PFSK-1 (cell line): ENCODE measurements at regions not wholly inside any gene's neighbourhood (a gene's known extent, or its start where the extent isn't known, plus 50 kb on each side); places are given as distances from the start of the nearest gene placed in this dataset.

ENCODE experiments used
- POLR2AphosphoS5 ChIP-seq: IDR thresholded peaks from 2 replicates; pipeline ENCODE4 v1.6.1; 2012; ENCODE audit warnings: low read depth, mild to moderate bottlenecking, control low read depth, low read length, moderate library complexity
- SIN3A ChIP-seq: IDR thresholded peaks from 2 replicates; pipeline ENCODE4 v1.6.1; 2012; ENCODE audit warnings: mild to moderate bottlenecking, low read length, moderate library complexity, borderline replicate concordance; ENCODE audit not compliant: insufficient read depth
- TAF1 ChIP-seq: IDR thresholded peaks from 2 replicates; pipeline ENCODE4 v1.6.1; 2012; ENCODE audit warnings: low read length, control low read depth, borderline replicate concordance; ENCODE audit not compliant: insufficient read depth
- TF ChIP-seq, protein P1 (sequence below), 2 experiments: IDR thresholded peaks; 2 replicates each; pipeline versions ENCODE4 v1.6.1 to v1.8.0; 2011 to 2012; ENCODE audit warnings: low read depth in 2 of 2, low read length in 2 of 2, control low read depth in 1 of 2, inconsistent platforms in 1 of 2, mild to moderate bottlenecking in 1 of 2, moderate library complexity in 1 of 2; ENCODE audit not compliant: insufficient read depth in 1 of 2

DNA sequence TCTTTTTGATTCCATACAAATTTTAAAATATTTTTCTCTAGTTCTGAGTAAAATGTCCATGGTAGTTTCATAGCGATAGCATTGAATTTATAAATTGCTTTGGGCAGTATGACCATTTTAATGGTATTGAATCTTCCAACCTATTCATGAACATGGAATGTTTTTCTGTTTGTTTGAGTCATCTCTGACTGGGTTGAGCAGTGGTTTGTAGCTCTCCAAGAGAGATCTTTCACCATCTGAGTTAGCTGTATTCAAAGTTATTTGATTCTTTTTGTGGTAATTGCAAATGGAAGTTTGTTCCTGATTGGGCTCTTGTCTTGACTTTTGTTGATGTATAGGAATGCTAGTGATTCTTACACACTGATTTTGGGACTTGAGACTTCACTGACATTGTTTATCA lies 136.3 kb upstream of the HSFY2 start:
- TF ChIP-seq, protein P1, sequence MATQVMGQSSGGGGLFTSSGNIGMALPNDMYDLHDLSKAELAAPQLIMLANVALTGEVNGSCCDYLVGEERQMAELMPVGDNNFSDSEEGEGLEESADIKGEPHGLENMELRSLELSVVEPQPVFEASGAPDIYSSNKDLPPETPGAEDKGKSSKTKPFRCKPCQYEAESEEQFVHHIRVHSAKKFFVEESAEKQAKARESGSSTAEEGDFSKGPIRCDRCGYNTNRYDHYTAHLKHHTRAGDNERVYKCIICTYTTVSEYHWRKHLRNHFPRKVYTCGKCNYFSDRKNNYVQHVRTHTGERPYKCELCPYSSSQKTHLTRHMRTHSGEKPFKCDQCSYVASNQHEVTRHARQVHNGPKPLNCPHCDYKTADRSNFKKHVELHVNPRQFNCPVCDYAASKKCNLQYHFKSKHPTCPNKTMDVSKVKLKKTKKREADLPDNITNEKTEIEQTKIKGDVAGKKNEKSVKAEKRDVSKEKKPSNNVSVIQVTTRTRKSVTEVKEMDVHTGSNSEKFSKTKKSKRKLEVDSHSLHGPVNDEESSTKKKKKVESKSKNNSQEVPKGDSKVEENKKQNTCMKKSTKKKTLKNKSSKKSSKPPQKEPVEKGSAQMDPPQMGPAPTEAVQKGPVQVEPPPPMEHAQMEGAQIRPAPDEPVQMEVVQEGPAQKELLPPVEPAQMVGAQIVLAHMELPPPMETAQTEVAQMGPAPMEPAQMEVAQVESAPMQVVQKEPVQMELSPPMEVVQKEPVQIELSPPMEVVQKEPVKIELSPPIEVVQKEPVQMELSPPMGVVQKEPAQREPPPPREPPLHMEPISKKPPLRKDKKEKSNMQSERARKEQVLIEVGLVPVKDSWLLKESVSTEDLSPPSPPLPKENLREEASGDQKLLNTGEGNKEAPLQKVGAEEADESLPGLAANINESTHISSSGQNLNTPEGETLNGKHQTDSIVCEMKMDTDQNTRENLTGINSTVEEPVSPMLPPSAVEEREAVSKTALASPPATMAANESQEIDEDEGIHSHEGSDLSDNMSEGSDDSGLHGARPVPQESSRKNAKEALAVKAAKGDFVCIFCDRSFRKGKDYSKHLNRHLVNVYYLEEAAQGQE (IDR thresholded peaks at IDR 0.05; ENCODE audit: insufficient read depth in 1 of 2, low read depth in 2 of 2, low read length in 2 of 2), result no peak
- TF ChIP-seq POLR2AphosphoS5 (no peak), TAF1 (no peak), SIN3A (no peak)
